CD4-positive, alpha-beta T cell treated with Interleukin-4 for 1 hour (primary cell): ENCODE measurements at regions not wholly inside any gene's neighbourhood (a gene's known extent, or its start where the extent isn't known, plus 50 kb on each side); places are given as distances from the start of the nearest gene placed in this dataset.

Source experiments
- DNase-seq, 2 donors: peaks; one replicate each; pipeline ENCODE4 v3.0.0-alpha.2; 2020 to 2022

GRCh38 chr5:171693412-171693811 is 92.2 kb upstream of the SMIM23 start:
- no peak for DNase-seq

GRCh38 chr5:171695804-171696203 is 89.8 kb upstream of the SMIM23 start:
- no peak for DNase-seq

- no peak for DNase-seq
Measured at GRCh38 chr5:171697221-171698102, 88.2 kb upstream of the SMIM23 start.

GRCh38 chr5:171700318-171700912 is 85.2 kb upstream of the SMIM23 start:
- DNase-seq = no peak

- no peak for DNase-seq
Measured at GRCh38 chr5:171701100-171701541, 84.5 kb upstream of the SMIM23 start.

- DNase-seq = no peak
Measured at GRCh38 chr5:171702135-171702770, 83.4 kb upstream of the SMIM23 start.

GRCh38 chr5:171703146-171703545 is 82.5 kb upstream of the SMIM23 start:
- no peak for DNase-seq

- no peak for DNase-seq
Measured at GRCh38 chr5:171705036-171705435, 80.6 kb upstream of the SMIM23 start.

- DNase-seq = no peak
Measured at GRCh38 chr5:171705830-171706468, 79.7 kb upstream of the SMIM23 start.

- no peak for DNase-seq
Measured at GRCh38 chr5:171706736-171707441, 78.7 kb upstream of the SMIM23 start.

- no peak for DNase-seq
Measured at GRCh38 chr5:171707442-171707792, 78.2 kb upstream of the SMIM23 start.

- DNase-seq = no peak
Measured at GRCh38 chr5:171709930-171710329, 75.7 kb upstream of the SMIM23 start.

GRCh38 chr5:171710451-171711024 is 75.1 kb upstream of the SMIM23 start:
- no peak for DNase-seq

- DNase-seq = no peak
Measured at GRCh38 chr5:171711571-171711970, 74.0 kb upstream of the SMIM23 start.

- no peak for DNase-seq
Measured at GRCh38 chr5:171712616-171713015, 73.0 kb upstream of the SMIM23 start.

GRCh38 chr5:171713152-171713551 is 72.5 kb upstream of the SMIM23 start:
- no peak for DNase-seq

GRCh38 chr5:171714261-171714660 is 71.4 kb upstream of the SMIM23 start:
- DNase-seq = no peak

- DNase-seq = no peak
Measured at GRCh38 chr5:171714851-171715250, 70.8 kb upstream of the SMIM23 start.

GRCh38 chr5:171715551-171715950 is 70.1 kb upstream of the SMIM23 start:
- no peak for DNase-seq

- no peak for DNase-seq
Measured at GRCh38 chr5:171720086-171720485, 65.5 kb upstream of the SMIM23 start.

GRCh38 chr5:171721464-171721863 is 64.2 kb upstream of the SMIM23 start:
- no peak for DNase-seq

- DNase-seq = no peak
Measured at GRCh38 chr5:171724468-171725204, 61.0 kb upstream of the SMIM23 start.
